ENCODE measurements at regions not wholly inside any gene's neighbourhood (a gene's known extent, or its start where the extent isn't known, plus 50 kb on each side); places are given as distances from the start of the nearest gene placed in this dataset.
A peak's percentile ranks its signal among the peaks of the same experiment; 100 is the strongest.

GRCh38 chr11:119788911-119789560 lies 60.0 kb upstream of the NECTIN1 start:
- Mint-ChIP-seq H3K4me1 (peaks cover 44% of the 10 kb centered on the region), H3K27me3 (ENCODE audit: insufficient read depth, low read depth, poor library complexity) (peaks cover 36% of the 10 kb centered on the region), H3K4me3 (no peak overlapping the region), H3K9me3 (no peaks in the 10 kb centered on the region; the same call in 2 of the 3 replicates), H3K36me3 (ENCODE audit: low read depth) (no peaks in the 10 kb centered on the region), H3K27ac (no peak overlapping the region)
- ATAC-seq (no peak), DNase-seq (ENCODE audit: low spot score) (no peak)
- Histone ChIP-seq H3K4me2 (no peak overlapping the region), H3K4me1 (ENCODE audit: insufficient read depth) (peaks cover 14% of the 10 kb centered on the region), H3K36me3 (ENCODE audit: insufficient read depth) (no peaks in the 10 kb centered on the region), H2AFZ (no peak overlapping the region), H3K9me2 (ENCODE audit: insufficient read depth) (no peaks in the 10 kb centered on the region), H3K27ac (ENCODE audit: low read depth) (no peak overlapping the region), H3K4me3 (no peak overlapping the region), H3K79me2 (replicated peaks; ENCODE audit: insufficient read depth) (no peaks in the 10 kb centered on the region), H3K27me3 (ENCODE audit: insufficient read depth) (peaks cover 9% of the 10 kb centered on the region; the same call in 1 of the 2 replicates), H4K20me1 (replicated peaks; ENCODE audit: insufficient read depth) (no peaks in the 10 kb centered on the region), H3F3A (replicated peaks; ENCODE audit: low read depth) (no peaks in the 10 kb centered on the region)
- TF ChIP-seq REST (IDR thresholded peaks at IDR 0.05; ENCODE audit: unreplicated experiment) = no peak
- TF ChIP-seq, protein P1, sequence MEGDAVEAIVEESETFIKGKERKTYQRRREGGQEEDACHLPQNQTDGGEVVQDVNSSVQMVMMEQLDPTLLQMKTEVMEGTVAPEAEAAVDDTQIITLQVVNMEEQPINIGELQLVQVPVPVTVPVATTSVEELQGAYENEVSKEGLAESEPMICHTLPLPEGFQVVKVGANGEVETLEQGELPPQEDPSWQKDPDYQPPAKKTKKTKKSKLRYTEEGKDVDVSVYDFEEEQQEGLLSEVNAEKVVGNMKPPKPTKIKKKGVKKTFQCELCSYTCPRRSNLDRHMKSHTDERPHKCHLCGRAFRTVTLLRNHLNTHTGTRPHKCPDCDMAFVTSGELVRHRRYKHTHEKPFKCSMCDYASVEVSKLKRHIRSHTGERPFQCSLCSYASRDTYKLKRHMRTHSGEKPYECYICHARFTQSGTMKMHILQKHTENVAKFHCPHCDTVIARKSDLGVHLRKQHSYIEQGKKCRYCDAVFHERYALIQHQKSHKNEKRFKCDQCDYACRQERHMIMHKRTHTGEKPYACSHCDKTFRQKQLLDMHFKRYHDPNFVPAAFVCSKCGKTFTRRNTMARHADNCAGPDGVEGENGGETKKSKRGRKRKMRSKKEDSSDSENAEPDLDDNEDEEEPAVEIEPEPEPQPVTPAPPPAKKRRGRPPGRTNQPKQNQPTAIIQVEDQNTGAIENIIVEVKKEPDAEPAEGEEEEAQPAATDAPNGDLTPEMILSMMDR (conservative IDR thresholded peaks at IDR 0.05; ENCODE audit: low read depth in 2 of 2) = no peak
- TF ChIP-seq POLR2AphosphoS5 (IDR thresholded peaks at IDR 0.05; ENCODE audit: low read depth) = no peak
- no peak for TF ChIP-seq CREB1 (CRISPR knock-in tag; IDR thresholded peaks at IDR 0.05; ENCODE audit: low read depth)
- TF ChIP-seq EZH2 (IDR thresholded peaks at IDR 0.05; ENCODE audit: low read depth, unreplicated experiment) = no peak

- ATAC-seq (peak; percentile 5; the same call in 2 of the 3 replicates), DNase-seq (ENCODE audit: low spot score) (no peak)
- Mint-ChIP-seq H3K4me1 (peaks cover 36% of the 10 kb centered on the region), H3K27me3 (ENCODE audit: insufficient read depth, low read depth, poor library complexity) (peaks cover 29% of the 10 kb centered on the region), H3K9me3 (no peaks in the 10 kb centered on the region; the same call in 2 of the 3 replicates), H3K27ac (no peak overlapping the region), H3K36me3 (ENCODE audit: low read depth) (no peaks in the 10 kb centered on the region), H3K4me3 (no peak overlapping the region)
- Histone ChIP-seq H3K4me2 (no peak overlapping the region), H3K4me3 (no peak overlapping the region), H3K79me2 (replicated peaks; ENCODE audit: insufficient read depth) (no peaks in the 10 kb centered on the region), H3F3A (replicated peaks; ENCODE audit: low read depth) (no peaks in the 10 kb centered on the region), H3K27me3 (ENCODE audit: insufficient read depth) (peaks cover 6% of the 10 kb centered on the region; the same call in 1 of the 2 replicates), H3K9me2 (ENCODE audit: insufficient read depth) (no peaks in the 10 kb centered on the region), H3K4me1 (ENCODE audit: insufficient read depth) (peaks cover 14% of the 10 kb centered on the region), H4K20me1 (replicated peaks; ENCODE audit: insufficient read depth) (no peaks in the 10 kb centered on the region), H3K36me3 (ENCODE audit: insufficient read depth) (no peaks in the 10 kb centered on the region), H3K27ac (ENCODE audit: low read depth) (no peak overlapping the region), H2AFZ (no peak overlapping the region)
- TF ChIP-seq, protein P1 (conservative IDR thresholded peaks at IDR 0.05; ENCODE audit: low read depth in 2 of 2) = 0 out of 4 replicates have a peak, but pooled peaks of 1 of the 2 experiments have one; percentile 20
- no peak for TF ChIP-seq EZH2 (IDR thresholded peaks at IDR 0.05; ENCODE audit: low read depth, unreplicated experiment)
Observed at GRCh38 chr11:119788096-119788883, 59.3 kb upstream of the NECTIN1 start.
